ENCODE measurements at regions not wholly inside any gene's neighbourhood (a gene's known extent, or its start where the extent isn't known, plus 50 kb on each side); places are given as distances from the start of the nearest gene placed in this dataset.

GRCh38 chr1:29504709-29505410 is 268.5 kb downstream of the PTPRU start:
- no peak for TF ChIP-seq CTCF (IDR thresholded peaks at IDR 0.05; ENCODE audit: control insufficient read depth, insufficient read depth, low read depth, low read length, missing control alignments)
- no peak for DNase-seq (ENCODE audit: low read depth)
- no peak overlapping the region for H3K4me3 ChIP-seq (ENCODE audit: control insufficient read depth, low read depth, low read length)

- TF ChIP-seq CTCF (IDR thresholded peaks at IDR 0.05; ENCODE audit: control insufficient read depth, insufficient read depth, low read depth, low read length, missing control alignments): no peak
- DNase-seq (ENCODE audit: low read depth): no peak
- no peak overlapping the region for H3K4me3 ChIP-seq (ENCODE audit: control insufficient read depth, low read depth, low read length)
These were observed 267.9 kb downstream of the PTPRU start for GRCh38 chr1:29504196-29504595.

- no peak for DNase-seq (ENCODE audit: low read depth)
- no peak for TF ChIP-seq CTCF (IDR thresholded peaks at IDR 0.05; ENCODE audit: control insufficient read depth, insufficient read depth, low read depth, low read length, missing control alignments)
- no peak overlapping the region for H3K4me3 ChIP-seq (ENCODE audit: control insufficient read depth, low read depth, low read length)
These were observed 266.9 kb downstream of the PTPRU start for GRCh38 chr1:29502911-29503840.

- H3K4me3 ChIP-seq (ENCODE audit: control insufficient read depth, low read depth, low read length): no peak overlapping the region
- DNase-seq (ENCODE audit: low read depth): no peak
- no peak for TF ChIP-seq CTCF (IDR thresholded peaks at IDR 0.05; ENCODE audit: control insufficient read depth, insufficient read depth, low read depth, low read length, missing control alignments)
These were observed 266.0 kb downstream of the PTPRU start for GRCh38 chr1:29502225-29502910.

GRCh38 chr1:29501227-29501976 is 265.1 kb downstream of the PTPRU start:
- DNase-seq (ENCODE audit: low read depth): no peak
- no peak overlapping the region for H3K4me3 ChIP-seq (ENCODE audit: control insufficient read depth, low read depth, low read length)
- TF ChIP-seq CTCF (IDR thresholded peaks at IDR 0.05; ENCODE audit: control insufficient read depth, insufficient read depth, low read depth, low read length, missing control alignments): no peak

- no peak for DNase-seq (ENCODE audit: low read depth)
- H3K4me3 ChIP-seq (ENCODE audit: control insufficient read depth, low read depth, low read length): no peak overlapping the region
- no peak for TF ChIP-seq CTCF (IDR thresholded peaks at IDR 0.05; ENCODE audit: control insufficient read depth, insufficient read depth, low read depth, low read length, missing control alignments)
These were observed 264.3 kb downstream of the PTPRU start for GRCh38 chr1:29500651-29501050.

Data from AG09309 (cell line).